ENCODE measurements at regions not wholly inside any gene's neighbourhood (a gene's known extent, or its start where the extent isn't known, plus 50 kb on each side); places are given as distances from the start of the nearest gene placed in this dataset.
A peak's percentile ranks its signal among the peaks of the same experiment; 100 is the strongest.
"Not testable (repeated sequence)": the region's sequence is repeated elsewhere in the genome, so short reads cannot be mapped to it uniquely, and the experiment has no call there.

DNA sequence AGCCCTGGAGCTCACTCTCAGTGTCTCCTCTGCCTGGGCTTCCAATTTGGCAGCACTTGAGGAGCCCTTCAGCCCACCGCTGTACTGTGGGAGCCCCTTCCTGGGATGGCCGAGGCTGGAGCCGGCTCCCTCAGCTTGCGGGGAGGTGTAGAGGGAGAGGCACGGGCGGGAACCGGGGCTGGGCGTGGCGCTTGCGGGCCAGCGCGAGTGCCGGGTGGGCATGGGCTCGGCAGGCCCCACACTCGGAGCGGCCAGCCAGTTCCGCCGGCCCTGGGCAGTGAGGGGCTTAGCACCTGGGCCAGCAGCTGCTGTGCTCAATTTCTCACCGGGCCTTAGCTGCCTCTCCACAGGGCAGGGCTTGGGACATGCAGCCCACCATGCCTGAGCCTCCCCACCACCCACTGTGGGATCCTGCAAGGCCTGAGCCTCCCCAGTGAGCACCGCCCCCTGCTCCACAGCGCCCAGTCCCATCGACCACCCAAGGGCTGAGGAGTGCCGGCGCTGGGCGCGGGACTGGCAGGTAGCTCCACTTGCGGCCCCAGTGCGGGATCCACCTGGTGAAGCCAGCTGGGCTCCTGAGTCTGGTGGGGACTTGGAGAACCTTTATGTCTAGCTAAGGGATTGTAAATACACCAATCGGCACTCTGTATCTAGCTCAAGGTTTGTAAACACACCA, 65.1 kb upstream of the ROPN1B start:
- H3K4me3 ChIP-seq; H3K9ac ChIP-seq (ENCODE audit: low read depth in 2 of 2, low read length in 2 of 2); H3K36me3 ChIP-seq; H3K27me3 ChIP-seq; intact Hi-C loops (cut with DNase I); H3K4me1 ChIP-seq; H3K9me3 ChIP-seq; DNase-seq; H3K27ac ChIP-seq: not testable (repeated sequence)

DNA sequence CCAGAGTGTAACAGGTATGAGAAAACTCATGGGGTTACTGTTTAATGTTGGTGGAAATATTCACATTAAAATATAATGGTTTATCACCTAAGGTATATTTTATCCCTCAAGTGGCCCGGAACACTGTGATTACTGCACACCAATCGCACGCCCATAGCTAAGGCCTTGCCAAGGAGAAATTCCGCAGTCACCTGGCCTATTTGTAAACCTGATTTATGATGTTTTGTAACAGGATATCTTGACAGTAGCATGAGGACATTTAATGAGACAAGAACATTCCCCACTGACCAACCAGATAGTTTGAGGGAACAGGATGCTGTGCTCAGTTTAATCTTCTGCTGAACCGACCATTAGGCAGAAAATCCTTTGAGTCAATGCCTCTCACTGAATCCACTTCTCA, 61.7 kb upstream of the ROPN1B start:
- H3K27me3 ChIP-seq; H3K36me3 ChIP-seq; H3K27ac ChIP-seq; intact Hi-C loops (cut with DNase I); H3K4me3 ChIP-seq; H3K9me3 ChIP-seq; H3K9ac ChIP-seq (ENCODE audit: low read depth in 2 of 2, low read length in 2 of 2); DNase-seq; H3K4me1 ChIP-seq: not testable (repeated sequence)

DNA sequence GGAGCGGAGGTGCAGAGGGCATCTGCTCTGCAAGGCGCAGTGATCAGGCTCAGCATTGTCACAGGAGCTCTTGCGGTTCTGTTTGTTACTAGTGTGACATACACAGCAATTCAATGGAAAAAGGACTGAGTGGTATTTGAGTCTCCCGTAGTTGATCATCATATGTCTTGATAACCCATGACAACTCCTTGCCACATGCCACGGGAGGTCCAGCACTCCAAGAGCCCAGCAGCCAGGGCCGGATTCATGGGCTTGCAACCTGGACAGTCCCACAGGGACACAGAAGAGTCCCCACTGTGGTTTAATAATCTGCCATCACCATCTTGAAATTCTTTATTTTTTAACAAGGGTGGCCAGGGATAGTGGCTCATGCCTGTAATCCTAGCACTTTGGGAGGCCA, 58.1 kb upstream of the ROPN1B start:
- not testable (repeated sequence) for H3K9ac ChIP-seq (ENCODE audit: low read depth in 2 of 2, low read length in 2 of 2); H3K4me1 ChIP-seq; DNase-seq; H3K36me3 ChIP-seq; H3K27me3 ChIP-seq; H3K9me3 ChIP-seq; H3K27ac ChIP-seq; H3K4me3 ChIP-seq
- intact Hi-C loops (cut with DNase I) = loop anchor here (10.0 kb wide), 1 partner anchor 146 kb away; no protein-coding TSS in a partner anchor

DNA sequence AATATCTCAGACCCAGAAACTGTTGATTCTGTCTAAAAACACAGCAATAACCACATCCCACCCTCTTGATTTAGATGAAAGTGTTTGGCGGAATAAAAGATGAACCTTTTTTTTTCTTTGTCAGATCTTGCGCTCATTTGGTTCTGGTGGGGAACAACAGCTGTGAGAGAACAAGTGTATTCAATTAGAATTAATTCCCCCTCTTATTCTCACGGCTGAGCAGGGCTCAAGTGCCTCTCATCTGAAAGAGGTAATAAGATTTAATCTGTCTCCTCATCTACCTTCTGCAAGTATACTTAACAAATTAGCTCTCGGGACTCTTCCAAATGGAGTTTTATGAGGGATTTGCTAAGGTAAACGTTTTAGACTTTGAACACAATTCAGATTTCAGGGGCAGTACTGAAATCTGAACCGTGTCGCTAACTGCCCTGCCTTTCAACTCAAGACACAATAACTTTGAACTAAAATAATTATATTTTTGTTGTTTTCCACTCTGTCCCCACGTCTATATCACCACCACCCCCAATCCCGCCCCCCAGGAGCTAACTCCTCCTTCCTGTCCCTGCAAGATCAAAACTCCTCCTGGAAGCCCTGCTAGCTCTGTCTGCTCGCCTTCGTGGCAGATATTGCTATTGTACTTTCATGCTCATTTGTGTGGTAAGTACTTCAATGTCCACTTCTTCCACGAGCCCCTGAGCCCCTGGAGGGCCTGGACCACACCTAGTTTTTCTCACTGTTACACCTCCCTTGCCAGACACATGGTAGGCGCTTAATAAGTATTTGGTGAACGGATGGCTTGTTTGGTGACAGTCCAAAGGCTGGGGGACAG, 54.2 kb upstream of the ROPN1B start:
- H3K36me3 ChIP-seq, H3K4me1 ChIP-seq, H3K27me3 ChIP-seq, H3K9me3 ChIP-seq: not testable (repeated sequence)
- Histone ChIP-seq H3K27ac (peak overlapping the region; percentile 90), H3K9ac (ENCODE audit: low read depth in 2 of 2, low read length in 2 of 2) (peak overlapping the region; percentile 71 to 74), H3K4me3 (peak overlapping the region; percentile 65)
- intact Hi-C loops (cut with DNase I) = loop anchor here (10.0 kb wide), 1 partner anchor 150 kb away; no protein-coding TSS in a partner anchor
- peak; percentile 50 for DNase-seq

DNA sequence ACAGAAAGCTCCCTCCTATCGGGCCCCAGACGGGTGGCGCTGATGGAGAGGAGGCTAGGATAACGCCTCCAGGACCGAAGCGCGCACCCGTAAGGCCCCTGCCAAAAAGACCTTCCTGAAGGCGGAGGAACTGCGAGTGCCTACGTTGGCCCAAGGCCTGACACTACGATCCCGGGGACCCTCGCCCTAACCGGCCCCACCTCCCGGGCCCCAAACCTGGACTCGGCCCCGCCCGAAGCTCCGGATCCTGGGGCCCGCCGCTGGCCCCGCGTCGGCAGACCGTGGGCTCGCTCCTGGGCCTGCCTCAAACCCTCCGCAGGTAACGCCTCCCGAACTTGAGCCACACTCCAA, 53.6 kb upstream of the ROPN1B start:
- not testable (repeated sequence) for H3K27me3 ChIP-seq, H3K4me1 ChIP-seq, H3K9me3 ChIP-seq, DNase-seq, H3K36me3 ChIP-seq
- peak overlapping the region; percentile 65 for H3K4me3 ChIP-seq
- intact Hi-C loops (cut with DNase I) = loop anchor here (10.0 kb wide), 1 partner anchor 151 kb away; no protein-coding TSS in a partner anchor
- peak overlapping the region; percentile 90 for H3K27ac ChIP-seq
- H3K9ac ChIP-seq (ENCODE audit: low read depth in 2 of 2, low read length in 2 of 2) = peak overlapping the region; percentile 71 to 74

DNA sequence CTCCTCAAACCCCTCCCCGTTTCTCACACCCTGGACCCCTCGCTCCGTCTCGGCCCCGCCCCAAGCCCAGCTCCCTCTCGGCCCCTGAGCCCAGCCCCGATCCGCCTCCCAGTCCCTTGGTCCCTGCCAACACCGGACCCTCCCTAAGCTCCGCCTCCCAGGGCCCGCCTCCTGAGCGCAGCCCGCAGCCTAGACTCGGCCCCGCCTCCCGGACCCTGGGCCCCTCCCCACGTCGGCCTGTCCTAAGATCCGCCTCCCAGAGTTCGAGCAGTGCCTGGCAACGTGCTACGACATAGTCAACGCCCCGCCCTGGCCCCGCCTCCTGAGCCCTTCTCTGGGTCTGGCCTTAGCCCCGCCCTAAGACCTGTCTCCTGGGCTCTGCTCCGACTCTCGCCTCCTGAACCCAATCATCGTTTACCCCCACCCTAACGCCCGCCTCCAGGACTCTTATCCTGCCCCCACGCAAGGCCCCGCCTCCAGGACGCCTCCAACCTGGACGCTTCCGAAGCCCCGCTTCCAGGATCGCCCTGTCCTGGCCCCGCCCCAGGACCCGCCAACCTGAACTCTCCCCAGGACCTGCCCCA, 53.1 kb upstream of the ROPN1B start:
- Histone ChIP-seq H3K9ac (ENCODE audit: low read depth in 2 of 2, low read length in 2 of 2) (peak overlapping the region; percentile 71 to 74), H3K27ac (peak overlapping the region; percentile 90), H3K4me3 (peak overlapping the region; percentile 65)
- intact Hi-C loops (cut with DNase I) = loop anchor here (10.0 kb wide), 1 partner anchor 151 kb away; no protein-coding TSS in a partner anchor
- not testable (repeated sequence) for H3K4me1 ChIP-seq, H3K9me3 ChIP-seq, H3K36me3 ChIP-seq, H3K27me3 ChIP-seq
- DNase-seq = peak; percentile 100

DNA sequence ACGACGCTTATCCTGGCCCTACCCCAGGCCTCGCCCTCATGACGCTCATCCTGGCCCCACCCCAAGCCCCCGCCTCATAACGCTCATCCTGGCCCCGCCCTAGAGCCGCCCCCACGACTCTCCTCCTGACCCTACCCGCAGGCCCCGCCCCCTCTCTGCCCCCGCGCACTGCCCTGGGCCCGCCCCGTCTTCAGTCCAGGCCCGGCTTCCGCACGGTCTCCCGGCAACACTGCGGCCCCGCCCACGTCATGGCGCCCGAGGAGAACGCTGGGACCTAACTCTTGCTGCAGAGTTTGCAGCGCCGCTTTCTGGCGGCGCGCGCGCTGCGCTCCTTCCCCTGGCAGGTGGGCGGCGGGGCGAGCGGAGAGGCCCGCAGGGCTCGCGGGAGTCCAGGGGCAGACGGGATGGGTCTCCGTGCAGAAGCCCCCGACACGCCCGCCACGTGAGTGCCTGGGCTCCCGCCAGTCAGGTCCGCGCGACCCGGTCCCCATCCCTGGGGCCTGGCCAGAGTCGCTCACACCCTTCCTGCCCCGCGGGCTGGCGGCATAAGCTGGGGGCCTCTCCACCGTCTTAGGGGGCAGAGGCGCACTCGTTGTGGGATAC, 52.5 kb upstream of the ROPN1B start:
- no peak for DNase-seq
- peak overlapping the region; percentile 70 to 81 for H3K9ac ChIP-seq (ENCODE audit: low read depth in 2 of 2, low read length in 2 of 2)
- intact Hi-C loops (cut with DNase I) = loop anchor here (10.0 kb wide), 1 partner anchor 152 kb away; no protein-coding TSS in a partner anchor

DNA sequence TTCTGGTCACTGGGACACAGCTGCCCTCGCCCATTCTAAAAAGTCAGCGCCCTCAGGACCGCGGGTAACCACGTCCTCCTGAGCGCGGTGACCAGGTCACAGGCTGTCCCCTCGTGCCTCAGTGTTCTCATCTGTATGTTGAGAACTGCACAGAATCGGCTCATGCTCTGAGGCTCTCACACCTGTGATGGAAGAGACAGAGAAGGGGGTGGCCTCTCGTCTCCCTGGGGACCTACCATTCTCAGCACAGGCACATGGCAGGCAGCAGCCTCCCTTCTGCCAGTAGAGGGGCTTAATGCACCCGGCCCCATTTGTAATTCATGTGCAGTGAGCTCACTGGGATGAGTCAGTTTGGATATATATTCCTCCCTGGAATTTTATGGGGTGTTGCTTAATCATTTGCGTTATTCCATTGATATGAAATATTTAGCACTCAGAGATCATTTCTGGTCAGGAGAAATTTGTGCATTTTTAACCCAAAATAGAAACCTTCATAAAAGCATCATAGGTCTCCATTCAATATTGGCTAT, 51.9 kb upstream of the ROPN1B start:
- H3K4me1 ChIP-seq, H3K27me3 ChIP-seq, H3K9me3 ChIP-seq, H3K36me3 ChIP-seq: not testable (repeated sequence)
- Histone ChIP-seq H3K27ac (peak overlapping the region; percentile 72), H3K9ac (ENCODE audit: low read depth in 2 of 2, low read length in 2 of 2) (peak overlapping the region; percentile 70 to 81), H3K4me3 (peak overlapping the region; percentile 76)
- intact Hi-C loops (cut with DNase I) = loop anchor here (10.0 kb wide), 1 partner anchor 152 kb away; no protein-coding TSS in a partner anchor
- DNase-seq = peak; percentile 42

More for the DNA sequence above, 52.5 kb upstream of the ROPN1B start:
- H3K36me3 ChIP-seq = no peaks in the 10 kb centered on the region
- no peaks in the 10 kb centered on the region for H3K4me1 ChIP-seq
- H3K27me3 ChIP-seq = no peaks in the 10 kb centered on the region
- H3K4me3 ChIP-seq = peak overlapping the region; percentile 76
- H3K9me3 ChIP-seq = no peaks in the 10 kb centered on the region
- TF ChIP-seq, protein P1, sequence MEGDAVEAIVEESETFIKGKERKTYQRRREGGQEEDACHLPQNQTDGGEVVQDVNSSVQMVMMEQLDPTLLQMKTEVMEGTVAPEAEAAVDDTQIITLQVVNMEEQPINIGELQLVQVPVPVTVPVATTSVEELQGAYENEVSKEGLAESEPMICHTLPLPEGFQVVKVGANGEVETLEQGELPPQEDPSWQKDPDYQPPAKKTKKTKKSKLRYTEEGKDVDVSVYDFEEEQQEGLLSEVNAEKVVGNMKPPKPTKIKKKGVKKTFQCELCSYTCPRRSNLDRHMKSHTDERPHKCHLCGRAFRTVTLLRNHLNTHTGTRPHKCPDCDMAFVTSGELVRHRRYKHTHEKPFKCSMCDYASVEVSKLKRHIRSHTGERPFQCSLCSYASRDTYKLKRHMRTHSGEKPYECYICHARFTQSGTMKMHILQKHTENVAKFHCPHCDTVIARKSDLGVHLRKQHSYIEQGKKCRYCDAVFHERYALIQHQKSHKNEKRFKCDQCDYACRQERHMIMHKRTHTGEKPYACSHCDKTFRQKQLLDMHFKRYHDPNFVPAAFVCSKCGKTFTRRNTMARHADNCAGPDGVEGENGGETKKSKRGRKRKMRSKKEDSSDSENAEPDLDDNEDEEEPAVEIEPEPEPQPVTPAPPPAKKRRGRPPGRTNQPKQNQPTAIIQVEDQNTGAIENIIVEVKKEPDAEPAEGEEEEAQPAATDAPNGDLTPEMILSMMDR (IDR thresholded peaks at IDR 0.05) = no peak
- peak overlapping the region; percentile 72 for H3K27ac ChIP-seq

DNA sequence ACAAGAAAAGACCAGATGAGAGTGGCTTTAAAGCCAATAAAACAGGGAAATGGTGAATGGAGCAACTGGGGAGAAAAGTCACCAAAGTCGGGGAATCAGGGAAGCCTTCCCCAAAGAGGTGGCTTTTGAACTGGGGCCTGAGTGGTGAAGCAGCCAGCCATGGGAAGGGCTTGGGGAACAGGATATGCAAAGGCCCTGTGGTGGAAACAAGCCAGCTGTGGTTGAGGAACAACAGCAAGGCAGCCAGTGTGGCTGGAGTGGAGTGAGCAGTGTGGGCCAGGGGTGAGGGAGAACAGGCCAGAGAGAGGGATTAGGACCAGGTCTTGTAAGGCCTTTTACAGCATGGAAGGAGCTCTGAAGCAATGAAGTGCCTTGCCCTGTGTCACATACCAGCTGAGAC, 51.0 kb upstream of the ROPN1B start:
- not testable (repeated sequence) for DNase-seq; H3K27me3 ChIP-seq; H3K9me3 ChIP-seq; H3K9ac ChIP-seq (ENCODE audit: low read depth in 2 of 2, low read length in 2 of 2); H3K4me3 ChIP-seq; H3K4me1 ChIP-seq; H3K36me3 ChIP-seq; H3K27ac ChIP-seq
- intact Hi-C loops (cut with DNase I) = loop anchor here (10.0 kb wide), 1 partner anchor 153 kb away; no protein-coding TSS in a partner anchor

DNA sequence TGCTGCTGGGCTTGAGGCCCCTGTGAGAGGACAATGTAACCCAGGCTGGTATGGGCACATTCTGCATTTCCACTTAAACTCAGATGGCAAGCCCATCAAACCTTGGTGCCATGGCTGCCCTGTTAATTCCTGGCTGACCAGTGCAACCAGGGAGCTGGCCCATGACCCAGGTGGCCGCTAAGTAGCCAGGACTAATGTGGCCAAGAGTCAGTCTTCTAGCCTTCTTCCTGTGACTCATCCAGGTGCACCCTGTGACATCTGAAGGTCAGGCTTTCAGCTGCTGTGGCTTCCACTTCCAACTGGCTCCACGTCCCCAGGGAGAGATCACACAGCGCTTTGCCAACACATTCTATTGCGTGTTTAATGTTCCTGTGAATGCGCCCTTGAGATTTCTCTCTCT, 50.5 kb upstream of the ROPN1B start:
- H3K4me1 ChIP-seq; H3K36me3 ChIP-seq; DNase-seq; H3K27ac ChIP-seq; H3K27me3 ChIP-seq; H3K4me3 ChIP-seq; H3K9ac ChIP-seq (ENCODE audit: low read depth in 2 of 2, low read length in 2 of 2); H3K9me3 ChIP-seq: not testable (repeated sequence)
- intact Hi-C loops (cut with DNase I) = loop anchor here (10.0 kb wide), 1 partner anchor 154 kb away; no protein-coding TSS in a partner anchor

DNA sequence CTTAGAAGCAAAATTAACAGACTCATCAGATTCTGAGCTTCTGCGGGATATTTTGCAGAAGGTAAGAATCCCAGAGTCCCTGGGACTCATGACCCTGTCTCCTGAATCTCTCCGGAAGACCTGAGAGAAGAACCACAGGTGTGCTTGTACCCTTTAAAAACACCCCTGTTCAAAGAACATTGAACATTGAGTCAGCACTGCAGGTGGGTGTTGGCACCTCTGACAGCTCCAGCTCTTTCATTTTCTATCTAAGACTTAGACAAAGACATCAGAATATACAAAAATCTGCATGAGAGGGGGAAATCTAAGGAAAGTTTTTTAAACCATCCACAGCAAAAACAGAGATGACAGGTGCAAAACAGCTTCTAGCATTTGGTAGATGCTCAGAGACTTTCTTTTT, 50.1 kb upstream of the ROPN1B start:
- H3K9ac ChIP-seq (ENCODE audit: low read depth in 2 of 2, low read length in 2 of 2); H3K27me3 ChIP-seq; H3K9me3 ChIP-seq; H3K27ac ChIP-seq; H3K4me1 ChIP-seq; H3K36me3 ChIP-seq; H3K4me3 ChIP-seq; DNase-seq: not testable (repeated sequence)
- intact Hi-C loops (cut with DNase I) = loop anchor here (10.0 kb wide), 1 partner anchor 154 kb away; no protein-coding TSS in a partner anchor

Data from colonic mucosa (tissue), 4 donors.